H9 (cell line): ENCODE measurements at regions not wholly inside any gene's neighbourhood (a gene's known extent, or its start where the extent isn't known, plus 50 kb on each side); places are given as distances from the start of the nearest gene placed in this dataset.

Source experiments
- DNase-seq: peaks from one replicate; pipeline ENCODE4 v3.0.0-alpha.2; 2017
- H2AFZ ChIP-seq: one replicate; pipeline ENCODE4 v1.6.1; 2013; ENCODE audit warnings: mild to moderate bottlenecking, low read length, control low read depth, moderate library complexity
- H2AK5ac ChIP-seq: 2 replicates; pipeline ENCODE4 v1.6.1; 2013; ENCODE audit warnings: low read length, control low read depth, mixed read lengths; ENCODE audit not compliant: insufficient read length
- H2BK120ac ChIP-seq: one replicate; pipeline ENCODE4 v1.6.1; 2013; ENCODE audit warnings: low read depth, mild to moderate bottlenecking, low read length, control low read depth, inconsistent platforms; ENCODE audit not compliant: poor library complexity, severe bottlenecking
- H2BK12ac ChIP-seq: 2 replicates; pipeline ENCODE4 v1.6.1; 2013; ENCODE audit warnings: low read length, control low read depth, mixed read lengths, low read depth; ENCODE audit not compliant: insufficient read length
- H2BK15ac ChIP-seq: 2 replicates; pipeline ENCODE4 v1.6.1; 2013; ENCODE audit warnings: low read depth, low read length, control low read depth
- H2BK20ac ChIP-seq: one replicate; pipeline ENCODE4 v1.6.1; 2013; ENCODE audit warnings: low read depth, mild to moderate bottlenecking, low read length, control low read depth, inconsistent platforms; ENCODE audit not compliant: poor library complexity, severe bottlenecking
- H2BK5ac ChIP-seq: 2 replicates; pipeline ENCODE4 v1.6.1; 2013; ENCODE audit warnings: low read length, control low read depth, mixed read lengths; ENCODE audit not compliant: insufficient read length
- H3K14ac ChIP-seq: 2 replicates; pipeline ENCODE4 v1.6.1; 2013; ENCODE audit warnings: low read length, control low read depth; ENCODE audit not compliant: insufficient read depth
- H3K18ac ChIP-seq: 2 replicates; pipeline ENCODE4 v1.6.1; 2013; ENCODE audit warnings: low read depth, mild to moderate bottlenecking, mixed read lengths, low read length, control low read depth; ENCODE audit not compliant: insufficient read length
- H3K23ac ChIP-seq: 2 replicates; pipeline ENCODE4 v1.6.1; 2013; ENCODE audit warnings: low read length, control low read depth, mixed read lengths, low read depth; ENCODE audit not compliant: insufficient read length
- H3K23me2 ChIP-seq: 2 replicates; pipeline ENCODE4 v1.6.1; 2013; ENCODE audit warnings: low read depth, mild to moderate bottlenecking, mixed read lengths, low read length, control low read depth; ENCODE audit not compliant: insufficient read length, poor library complexity, severe bottlenecking
- H3K27ac ChIP-seq: 2 replicates; pipeline ENCODE4 v1.5.1; 2013; ENCODE audit warnings: low read length, control low read depth, mixed read lengths, low read depth; ENCODE audit not compliant: insufficient read length
- H3K27me3 ChIP-seq: 2 replicates; pipeline ENCODE4 v1.6.1; 2013; ENCODE audit warnings: low read length, control low read depth, inconsistent platforms; ENCODE audit not compliant: insufficient read depth
- H3K4ac ChIP-seq: 2 replicates; pipeline ENCODE4 v1.6.1; 2013; ENCODE audit warnings: low read depth, mild to moderate bottlenecking, control low read depth, inconsistent platforms, low read length, moderate library complexity
- H3K4me1 ChIP-seq: 2 replicates; pipeline ENCODE4 v1.6.1; 2013; ENCODE audit warnings: low read length, control low read depth, inconsistent platforms; ENCODE audit not compliant: insufficient read depth
- H3K4me2 ChIP-seq: 2 replicates; pipeline ENCODE4 v1.6.1; 2013; ENCODE audit warnings: low read length, control low read depth, mixed read lengths; ENCODE audit not compliant: insufficient read length, insufficient read depth
- H3K56ac ChIP-seq: 2 replicates; pipeline ENCODE4 v1.6.1; 2013; ENCODE audit warnings: low read depth, mild to moderate bottlenecking, mixed read lengths, low read length, control low read depth; ENCODE audit not compliant: insufficient read length
- H3K79me1 ChIP-seq: 2 replicates; pipeline ENCODE4 v1.6.1; 2013; ENCODE audit warnings: low read depth, mild to moderate bottlenecking, moderate library complexity, low read length, control low read depth, inconsistent platforms; ENCODE audit not compliant: insufficient read depth, poor library complexity, severe bottlenecking
- H3K79me2 ChIP-seq: 2 replicates; pipeline ENCODE4 v1.6.1; 2013; ENCODE audit warnings: low read length, control low read depth, inconsistent platforms; ENCODE audit not compliant: insufficient read depth
- H3K9ac ChIP-seq: 2 replicates; pipeline ENCODE4 v1.6.1; 2013; ENCODE audit warnings: low read length, control low read depth, mixed read lengths; ENCODE audit not compliant: insufficient read length; ENCODE audit errors: extremely low read depth
- H3K9me3 ChIP-seq: one replicate; pipeline ENCODE4 v1.6.1; 2013; ENCODE audit warnings: low read depth, low read length, inconsistent platforms; ENCODE audit not compliant: control insufficient read depth
- H3T11ph ChIP-seq: one replicate; pipeline ENCODE4 v1.6.1; 2013; ENCODE audit warnings: mild to moderate bottlenecking, low read length, control low read depth, inconsistent platforms
- H4K20me1 ChIP-seq: one replicate; pipeline ENCODE4 v1.6.1; 2013; ENCODE audit not compliant: control insufficient read depth, insufficient read length, insufficient read depth
- H4K5ac ChIP-seq: 2 replicates; pipeline ENCODE4 v1.6.1; 2013; ENCODE audit warnings: low read depth, mild to moderate bottlenecking, mixed read lengths, low read length, control low read depth; ENCODE audit not compliant: insufficient read length
- H4K8ac ChIP-seq: replicated peaks from 2 replicates; pipeline ENCODE4 v1.6.1; 2013; ENCODE audit warnings: low read length, control low read depth, mixed read lengths, low read depth; ENCODE audit not compliant: insufficient read length
- H4K91ac ChIP-seq: 2 replicates; pipeline ENCODE4 v1.6.1; 2013; ENCODE audit warnings: low read depth, mild to moderate bottlenecking, moderate library complexity, mixed read lengths, low read length, control low read depth; ENCODE audit not compliant: insufficient read length
- H3K27ac Mint-ChIP-seq, 3 experiments: 2 replicates in 2 of 3; 3 replicates in 1 of 3; pipeline ENCODE4 v1.8.0; 2020 to 2021; ENCODE audit warnings: mixed read lengths in 3 of 3, mild to moderate bottlenecking in 1 of 3, moderate library complexity in 1 of 3
- H3K27me3 Mint-ChIP-seq: 2 replicates; pipeline ENCODE4 v1.8.0; 2021; ENCODE audit warnings: low read depth, mild to moderate bottlenecking, moderate library complexity, mixed read lengths
- H3K36me3 Mint-ChIP-seq, 3 experiments: 2 replicates in 2 of 3; 3 replicates in 1 of 3; pipeline ENCODE4 v1.8.0; 2020 to 2021; ENCODE audit warnings: low read depth in 3 of 3, mixed read lengths in 3 of 3; ENCODE audit not compliant: insufficient read depth in 1 of 3
- H3K4me1 Mint-ChIP-seq, 2 experiments: 2 replicates each; pipeline ENCODE4 v1.8.0; 2020; ENCODE audit warnings: mixed read lengths in 2 of 2
- H3K4me3 Mint-ChIP-seq, 2 experiments: 2 replicates in 1 of 2; 3 replicates in 1 of 2; pipeline ENCODE4 v1.8.0; 2020 to 2021; ENCODE audit warnings: mild to moderate bottlenecking in 2 of 2, mixed read lengths in 2 of 2, moderate library complexity in 1 of 2
- H3K9me3 Mint-ChIP-seq, 2 experiments: 2 replicates in 1 of 2; 3 replicates in 1 of 2; pipeline ENCODE4 v1.8.0; 2020; ENCODE audit warnings: mild to moderate bottlenecking in 2 of 2, mixed read lengths in 2 of 2, moderate library complexity in 1 of 2
- CTCF ChIP-seq: fragments of 200-600 bp; sonication (generic); conservative IDR thresholded peaks from 3 replicates; pipeline ENCODE4 v1.8.0; 2021; ENCODE audit warnings: antibody characterized with exemption, mild to moderate bottlenecking
- WGBS: extraction: QIAGEN DNeasy Blood & Tissue Kit; methylation state at CpG from one replicate; pipeline ENCODE4 v1.1.7; 2013; ENCODE audit warnings: missing lambda C conversion rate, low lambda C conversion rate, mixed read lengths; ENCODE audit not compliant: insufficient read length; ENCODE audit errors: extremely low coverage; 5-methylcytosine and 5-hydroxymethylcytosine counted together

GRCh38 chr1:4444086-4444485, 210.3 kb upstream of the AJAP1 start:
- no peak for TF ChIP-seq CTCF
- no peak overlapping the region for H3K4me2 ChIP-seq
- H3K4ac ChIP-seq, result no peak overlapping the region
- Mint-ChIP-seq H3K27me3 (peaks cover 8% of the 10 kb centered on the region), H3K36me3 (no peaks in the 10 kb centered on the region; a peak in 1 of 7 replicates), H3K4me3 (no peak overlapping the region), H3K4me1 (peaks cover 26 to 29% of the 10 kb centered on the region in 2 experiments), H3K9me3 (0 out of 5 replicates have a peak, but pooled peaks cover 2% of the 10 kb centered on the region in 2 experiments), H3K27ac (peak overlapping the region in 2 of 3 experiments; percentile 41 to 64; a peak in 2 of 7 replicates)
- no peaks in the 10 kb centered on the region for H3K27me3 ChIP-seq
- no peak overlapping the region for H4K5ac ChIP-seq
- DNase-seq, result no peak
- no peak overlapping the region for H3K18ac ChIP-seq
- H4K91ac ChIP-seq, result no peak overlapping the region
- H4K8ac ChIP-seq, result no peak overlapping the region
- no peak overlapping the region for H2BK5ac ChIP-seq
- H4K20me1 ChIP-seq, result no peaks in the 10 kb centered on the region
- peaks cover 4% of the 10 kb centered on the region; the same call in 1 of the 2 replicates for H3K4me1 ChIP-seq
- no peak overlapping the region for H3K56ac ChIP-seq
- no peaks in the 10 kb centered on the region for H3K9me3 ChIP-seq
- H3K14ac ChIP-seq, result no peak overlapping the region; the same call in 1 of the 2 replicates
- no peak overlapping the region for H3K9ac ChIP-seq
- H3K23me2 ChIP-seq, result no peaks in the 10 kb centered on the region
- no peaks in the 10 kb centered on the region for H3K79me2 ChIP-seq
- H3K79me1 ChIP-seq, result no peaks in the 10 kb centered on the region
- no peak overlapping the region for H2AFZ ChIP-seq
- H2AK5ac ChIP-seq, result no peak overlapping the region
- no peak overlapping the region for H2BK120ac ChIP-seq
- H3K27ac ChIP-seq, result no peak overlapping the region
- H3K23ac ChIP-seq, result no peak overlapping the region
- H2BK20ac ChIP-seq, result no peak overlapping the region
- no peak overlapping the region for H2BK15ac ChIP-seq
- no peak overlapping the region for H3T11ph ChIP-seq
- no peak overlapping the region for H2BK12ac ChIP-seq
- WGBS, result no CpG with 5 or more reads among the region's 5 CpGs
